NCI-H2227 (cell line): ENCODE measurements at regions not wholly inside any gene's neighbourhood (a gene's known extent, or its start where the extent isn't known, plus 50 kb on each side); places are given as distances from the start of the nearest gene placed in this dataset.

Source experiments
- DNase-seq: peaks from one replicate; lab custom pipeline; 2025; ENCODE audit not compliant: unreplicated experiment; lab: John Stamatoyannopoulos, UW

DNA sequence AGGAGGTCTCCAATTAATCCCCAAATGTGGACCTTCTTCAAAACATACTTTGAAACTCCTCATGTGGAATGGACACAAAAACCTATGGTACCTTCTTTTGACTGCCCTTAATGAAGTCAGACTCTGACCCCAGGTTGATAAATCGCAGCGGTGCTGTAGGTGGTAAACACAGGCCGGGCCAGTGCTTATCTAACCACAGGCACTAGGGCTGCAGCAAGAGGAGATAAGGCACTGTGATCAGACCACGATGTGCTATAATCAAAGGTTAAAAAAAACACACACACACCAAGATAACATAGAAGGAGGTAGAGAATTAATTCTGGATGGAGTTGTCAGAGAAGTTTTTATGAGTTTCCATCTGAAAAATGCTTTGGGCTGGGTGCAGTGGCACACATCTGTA lies 52.3 kb upstream of the SIPA1L2 start:
- DNase-seq = no peak

DNA sequence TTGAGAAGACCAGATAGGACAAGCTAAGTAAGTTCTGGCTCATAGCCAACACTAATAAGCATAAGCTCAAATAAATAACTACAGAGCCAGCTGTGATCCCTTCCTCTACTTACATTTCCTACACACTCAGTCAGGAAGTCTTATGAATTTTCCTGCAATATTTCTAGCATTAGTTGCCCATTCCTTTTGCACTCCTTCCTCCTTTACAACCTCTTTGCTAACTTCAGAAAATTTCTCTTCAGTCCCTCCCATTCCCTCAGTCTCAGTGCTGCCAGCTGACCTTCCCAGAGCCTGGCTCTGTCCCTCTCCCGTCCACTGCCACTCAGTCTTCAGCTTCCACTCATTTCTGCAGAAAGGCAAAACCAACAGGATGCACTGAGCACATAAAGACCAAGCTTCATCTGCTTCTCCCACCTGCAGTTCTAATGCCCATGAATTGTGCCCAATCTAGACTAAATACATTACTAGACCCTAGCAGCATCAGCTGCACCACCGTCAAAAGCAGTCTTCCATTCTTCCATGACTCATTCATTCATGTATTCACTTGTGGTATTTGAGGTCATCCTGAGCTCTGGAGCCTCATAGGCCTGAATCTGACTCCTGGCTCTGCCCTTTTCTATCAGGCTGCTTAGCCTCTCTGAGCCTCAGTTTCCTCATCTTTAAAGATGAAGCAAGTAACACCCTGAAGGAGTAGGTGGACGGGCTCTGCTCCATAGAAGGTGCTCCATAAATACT lies 54.6 kb upstream of the SIPA1L2 start:
- no peak for DNase-seq

DNA sequence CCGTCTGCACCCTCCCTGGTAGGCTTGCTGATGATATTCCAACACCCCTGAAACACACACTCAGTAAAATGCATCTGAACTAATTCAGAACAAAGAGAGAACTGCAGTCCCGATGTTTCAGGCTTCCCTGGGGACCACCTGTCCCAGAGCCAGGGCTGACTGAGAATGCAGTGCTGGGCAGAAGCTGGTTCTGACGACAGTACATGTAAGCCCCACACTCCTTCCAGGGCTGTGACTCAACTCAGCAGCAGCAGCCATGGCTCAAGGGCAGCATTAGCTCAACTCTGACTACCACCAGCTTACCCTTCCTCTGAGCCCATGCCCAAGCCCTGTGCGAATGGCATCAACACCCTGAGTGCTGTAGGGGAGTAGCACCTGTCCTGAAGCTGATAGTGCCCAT lies 56.4 kb upstream of the SIPA1L2 start:
- no peak for DNase-seq

DNA sequence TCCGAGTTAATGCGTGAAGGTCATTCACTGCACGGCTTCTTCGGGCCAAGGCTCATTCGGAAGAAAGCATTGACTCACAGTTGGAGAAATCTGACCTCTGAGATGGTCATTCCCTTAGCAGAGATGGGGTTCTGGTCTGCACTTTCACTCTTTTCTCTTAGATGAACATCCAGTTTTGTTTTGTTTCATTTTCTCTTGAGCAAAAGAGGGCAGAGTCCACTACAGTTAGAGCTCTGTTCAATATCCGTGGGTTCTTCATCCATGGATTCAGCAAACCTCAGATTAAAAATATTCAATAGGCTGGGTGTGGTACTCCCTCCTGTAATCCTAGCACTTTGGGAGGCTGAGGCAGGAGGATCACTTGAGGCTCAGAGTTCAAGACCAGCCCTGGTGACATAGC lies 57.4 kb upstream of the SIPA1L2 start:
- no peak for DNase-seq

DNA sequence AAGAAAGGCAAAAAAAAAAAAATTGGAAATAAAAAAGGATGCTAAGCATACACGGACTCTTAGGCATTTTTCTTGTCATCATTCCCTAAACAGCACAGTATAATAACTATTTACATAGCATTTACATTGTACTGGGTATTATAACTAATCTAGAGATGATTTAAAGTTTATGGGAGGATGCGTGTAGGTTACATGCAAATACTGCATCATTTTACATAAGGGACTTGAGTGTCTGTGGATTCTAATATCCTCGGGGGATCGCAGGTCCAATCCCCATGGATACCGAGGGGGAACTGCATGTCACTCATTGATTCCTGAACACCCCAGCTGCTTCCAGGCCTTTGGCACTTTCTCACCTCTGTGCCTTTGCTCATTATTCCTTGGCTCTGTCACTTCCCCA lies 57.8 kb upstream of the SIPA1L2 start:
- DNase-seq = no peak

DNA sequence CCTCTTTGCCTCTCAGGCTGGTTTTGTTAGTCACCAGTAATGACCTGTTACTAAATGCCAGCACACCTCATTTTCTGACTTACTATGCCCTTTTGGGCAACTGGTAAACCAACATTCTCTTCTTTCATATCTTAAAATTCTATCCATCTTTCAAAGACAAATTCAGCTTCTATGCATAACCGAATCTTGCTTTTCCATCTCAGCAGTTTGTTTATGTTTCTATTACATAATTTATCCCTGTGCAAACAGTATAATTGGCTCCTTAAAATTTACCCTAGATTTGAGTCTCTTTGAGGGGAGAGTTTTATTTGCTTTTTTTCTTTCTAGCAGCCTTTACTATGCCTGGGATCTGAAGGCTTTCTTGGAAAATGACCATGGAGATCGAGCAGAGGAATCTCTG lies 58.5 kb upstream of the SIPA1L2 start:
- DNase-seq = no peak

DNA sequence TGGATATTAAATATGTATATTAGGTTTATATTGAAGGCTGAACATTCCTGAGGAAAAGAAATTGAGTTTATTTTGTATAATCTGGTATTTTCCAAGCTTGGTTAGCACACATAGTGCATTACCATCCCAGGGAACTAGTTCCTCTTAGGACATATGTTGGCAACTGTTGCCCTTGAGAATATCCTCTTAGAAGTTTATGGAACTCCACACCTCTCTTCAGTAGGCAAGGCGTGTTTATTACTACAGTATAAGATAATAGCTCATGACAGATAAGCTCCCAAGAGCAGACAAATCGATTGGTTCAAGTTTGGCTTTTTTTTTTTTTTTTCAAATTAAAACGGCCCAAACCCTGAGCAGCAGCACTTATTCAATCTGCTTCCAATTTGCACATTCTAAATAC lies 59.8 kb upstream of the SIPA1L2 start:
- no peak for DNase-seq

DNA sequence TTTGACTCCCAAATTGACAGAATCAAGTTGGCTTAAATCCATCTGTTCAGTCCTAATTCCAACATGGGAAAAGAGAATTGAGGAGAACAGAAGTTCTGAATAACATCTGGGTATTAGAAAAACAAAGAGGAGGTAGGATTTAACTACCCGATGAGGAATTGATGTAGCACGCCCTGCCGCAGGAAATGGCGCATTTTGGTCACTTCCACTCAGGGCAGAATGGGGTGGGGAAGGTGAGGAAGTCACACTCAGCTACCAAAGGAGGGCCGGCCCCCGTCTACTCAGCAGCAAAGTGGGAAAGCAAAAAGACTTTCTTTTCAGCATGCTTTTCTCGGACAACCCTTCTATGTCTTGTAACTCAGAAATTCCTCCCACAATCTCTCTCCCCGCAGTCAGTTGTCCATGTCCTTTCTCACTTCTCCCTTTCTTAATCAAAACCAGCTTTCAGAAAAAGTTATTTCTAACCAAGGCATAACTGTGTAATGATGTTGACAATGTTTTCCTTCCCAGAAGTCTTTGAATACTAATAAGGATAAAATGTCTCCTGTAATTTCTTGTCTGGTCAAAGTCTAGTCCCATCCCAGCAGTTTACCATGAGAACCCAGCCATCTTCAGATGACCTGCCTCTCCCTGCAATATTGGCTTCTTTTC lies 60.5 kb upstream of the SIPA1L2 start:
- DNase-seq = no peak

DNA sequence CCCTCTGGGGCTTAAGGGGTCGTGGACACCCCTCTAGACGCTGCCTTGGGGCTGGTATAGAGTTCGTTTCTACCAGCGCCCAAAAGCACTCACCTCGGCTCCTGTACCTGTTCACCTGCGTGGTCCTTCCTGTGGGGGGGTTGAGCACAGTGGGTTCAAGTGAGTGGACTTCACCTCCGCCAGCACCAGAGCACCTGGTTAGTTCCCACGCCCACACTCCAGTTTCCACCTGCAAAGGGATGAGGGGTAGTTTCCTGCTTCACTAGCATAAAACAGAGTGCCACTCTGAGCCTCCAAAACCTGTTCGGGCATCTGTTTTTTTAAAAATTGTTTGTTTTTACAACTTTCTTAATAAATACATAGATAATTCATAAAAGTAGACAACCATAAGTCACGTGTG lies 64.5 kb upstream of the SIPA1L2 start:
- DNase-seq = no peak

DNA sequence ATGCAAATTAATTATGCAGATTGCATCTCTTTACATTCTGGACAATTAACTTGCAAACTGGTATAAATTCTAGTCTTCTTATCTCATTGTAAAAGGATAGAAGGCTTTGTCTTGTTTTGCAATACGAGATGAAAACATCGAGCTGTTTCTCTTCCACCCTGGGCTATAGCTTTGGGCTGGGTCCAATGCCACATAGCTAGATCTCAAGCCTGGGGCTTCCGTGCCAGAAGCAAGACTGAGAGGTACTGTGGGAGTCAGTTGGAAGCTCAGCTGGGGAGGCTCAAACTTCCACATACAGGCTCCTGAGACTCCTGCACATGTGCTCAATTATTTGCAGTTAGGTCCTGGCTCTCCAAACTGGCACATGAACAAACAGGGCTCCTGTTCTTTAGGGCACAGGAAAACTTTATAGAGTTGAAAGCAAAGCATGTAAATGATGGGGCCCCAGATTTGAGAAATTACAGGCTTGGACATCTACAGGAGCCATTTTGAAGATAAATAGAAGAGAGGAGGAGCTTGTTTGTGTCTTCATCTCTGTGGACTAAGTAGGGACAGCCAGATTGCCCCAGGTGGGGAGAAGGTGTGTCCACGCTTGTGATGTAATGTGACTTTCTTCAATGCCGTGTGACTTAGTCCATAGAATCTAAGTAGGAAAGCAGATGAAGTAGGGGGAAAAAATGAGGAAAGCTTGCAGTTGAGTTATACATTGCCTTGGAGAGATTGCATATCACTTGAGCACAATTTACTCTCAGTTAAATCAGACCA lies 65.9 kb upstream of the SIPA1L2 start:
- no peak for DNase-seq

DNA sequence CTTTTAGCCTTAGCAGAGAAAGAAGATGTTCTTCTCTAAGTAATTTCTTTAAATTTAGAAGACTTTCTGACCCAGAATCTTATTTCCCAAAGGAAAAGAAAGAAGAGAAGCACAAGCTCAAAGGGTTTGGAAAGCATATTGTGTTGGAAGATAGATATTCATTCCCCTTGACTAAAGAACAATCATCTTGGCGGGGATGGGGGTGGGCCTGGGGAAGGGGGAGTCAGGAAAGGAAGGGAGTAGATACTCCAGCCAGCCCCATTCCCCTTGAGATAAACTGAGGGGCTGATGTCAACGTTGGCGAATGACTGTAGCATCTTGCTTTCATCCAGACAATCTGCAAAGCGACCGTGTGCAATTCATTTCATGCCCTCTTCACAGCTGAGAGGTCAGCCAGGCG lies 66.5 kb upstream of the SIPA1L2 start:
- no peak for DNase-seq

DNA sequence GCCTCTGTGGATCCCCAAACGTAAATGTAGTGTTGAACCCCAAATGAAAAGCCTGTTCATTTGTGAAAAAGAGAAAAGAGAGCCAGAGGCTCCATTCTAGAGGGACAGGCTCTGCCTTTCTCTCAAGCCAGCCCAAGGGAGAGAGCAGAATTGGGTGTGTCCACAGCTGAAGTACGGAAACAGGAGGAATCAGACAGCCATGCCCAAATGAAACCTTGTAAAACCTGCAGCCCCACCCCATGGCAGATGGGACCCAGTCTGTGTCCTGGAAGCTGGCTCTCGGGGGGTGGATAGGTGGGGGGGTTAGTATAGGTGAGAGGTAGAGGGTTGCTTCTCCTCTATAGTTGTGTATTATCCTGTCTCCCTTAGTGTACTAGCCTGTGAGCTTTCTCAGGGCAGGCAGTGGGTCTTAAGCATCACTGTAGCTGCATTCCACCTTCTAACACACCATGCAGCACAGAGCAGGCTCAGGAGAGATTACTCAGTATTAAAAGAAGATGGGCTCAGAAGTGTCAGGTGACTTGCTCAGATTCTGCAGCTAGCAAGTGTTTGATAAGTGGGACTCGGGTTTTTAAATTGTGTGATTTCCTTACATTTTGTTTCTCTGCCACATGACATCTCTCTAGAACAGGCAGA lies 67.4 kb upstream of the SIPA1L2 start:
- DNase-seq = no peak

DNA sequence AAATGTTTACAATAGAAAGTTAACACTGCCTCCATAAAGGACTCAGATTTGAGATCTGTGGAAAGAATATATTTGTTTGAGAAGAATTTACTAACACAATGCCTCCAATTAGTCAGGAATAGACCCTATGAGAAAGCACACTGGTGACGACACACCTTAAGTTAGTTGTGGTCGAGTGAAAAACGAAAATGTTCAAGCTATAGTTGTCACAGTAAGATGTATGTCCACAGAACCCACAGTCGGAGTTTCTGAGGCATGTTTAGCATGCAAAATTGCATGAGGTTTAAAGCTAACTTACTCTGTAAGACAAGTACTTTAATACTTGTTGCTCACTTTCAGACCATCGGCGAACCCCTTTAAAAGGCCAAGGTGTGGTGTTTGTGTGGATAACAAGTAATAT lies 69.9 kb upstream of the SIPA1L2 start:
- no peak for DNase-seq

DNA sequence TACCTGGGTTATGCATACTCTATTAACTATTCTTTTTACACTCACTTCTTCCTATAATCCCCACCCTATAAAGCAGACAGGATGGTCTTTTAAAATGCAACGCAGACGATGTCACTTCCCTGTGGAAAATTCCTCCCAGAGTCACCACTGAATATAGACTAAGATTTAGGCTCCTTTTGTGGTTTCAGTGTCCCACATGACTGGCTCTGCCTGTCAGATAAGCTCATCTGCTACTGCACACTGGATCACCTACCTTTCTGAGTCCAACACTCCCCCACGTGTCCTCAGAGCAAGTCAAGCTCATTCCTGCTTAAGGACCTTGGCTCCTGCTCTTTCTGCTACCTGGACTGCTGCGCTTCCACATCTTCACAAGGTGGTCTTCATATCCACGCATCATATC lies 73.0 kb upstream of the SIPA1L2 start:
- no peak for DNase-seq

DNA sequence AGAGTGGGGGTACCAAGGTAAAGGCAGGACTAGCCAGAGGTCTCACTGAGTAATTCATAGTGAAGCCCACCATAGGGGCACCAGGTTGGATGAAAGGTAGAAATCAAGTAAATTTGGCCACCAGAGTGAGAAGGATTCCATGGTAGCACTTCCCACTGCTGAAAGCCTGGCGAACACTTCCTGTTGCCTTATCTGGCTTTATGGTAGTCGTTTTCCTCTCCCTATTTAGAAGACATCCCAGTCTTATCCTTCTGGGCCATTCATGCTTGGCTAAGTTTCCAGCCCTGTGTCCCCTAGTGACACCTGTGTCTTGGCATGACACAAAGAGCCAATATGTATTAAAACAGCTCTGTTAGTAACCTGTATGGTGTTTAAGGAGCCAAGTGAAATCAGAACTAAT lies 74.3 kb upstream of the SIPA1L2 start:
- DNase-seq = no peak

DNA sequence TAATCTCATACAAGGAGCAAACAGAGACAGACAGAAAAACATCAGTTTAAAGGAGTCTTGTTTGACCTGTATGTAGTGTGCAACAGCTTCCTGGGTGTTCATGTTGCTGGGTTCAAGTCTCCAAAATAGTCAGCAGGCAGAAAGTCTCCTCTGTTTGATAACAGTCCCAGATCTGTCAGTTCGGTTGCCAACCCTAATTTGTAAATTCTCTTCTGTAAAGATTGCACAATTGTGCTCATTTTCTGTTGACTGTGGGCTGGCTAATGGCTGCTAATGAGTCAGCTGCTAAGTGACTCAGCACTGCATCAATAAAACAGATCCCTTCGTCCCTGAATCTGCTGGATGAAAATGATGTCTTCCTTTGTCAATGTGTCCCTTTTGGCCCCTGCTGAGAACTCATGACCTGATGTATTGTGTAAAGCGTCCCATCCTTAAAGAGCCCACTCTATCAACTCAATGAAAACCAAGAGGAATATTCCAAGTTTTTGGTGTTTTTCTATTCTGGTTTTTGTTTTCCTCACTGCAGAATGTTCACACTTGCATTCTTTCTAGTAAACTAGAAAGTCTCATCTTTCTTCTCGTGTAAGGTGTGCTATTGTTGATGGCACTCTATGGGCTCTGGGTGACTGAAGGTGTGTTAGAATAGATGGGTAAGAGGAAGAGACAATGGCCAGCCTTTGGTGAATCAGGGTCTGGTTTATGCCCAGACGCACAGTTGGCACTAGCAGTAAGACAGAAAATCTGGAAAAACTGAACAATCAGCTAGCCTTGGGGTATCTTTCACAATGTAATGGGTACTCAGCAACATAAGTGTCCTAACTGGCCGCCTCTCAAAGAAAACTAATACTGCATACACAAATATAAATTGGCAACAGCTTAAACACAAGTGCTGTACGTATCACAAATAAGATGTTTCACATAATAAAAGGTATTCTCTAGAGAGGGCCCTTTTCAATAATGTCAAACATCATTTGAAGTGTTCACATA lies 75.1 kb upstream of the SIPA1L2 start:
- DNase-seq = no peak

DNA sequence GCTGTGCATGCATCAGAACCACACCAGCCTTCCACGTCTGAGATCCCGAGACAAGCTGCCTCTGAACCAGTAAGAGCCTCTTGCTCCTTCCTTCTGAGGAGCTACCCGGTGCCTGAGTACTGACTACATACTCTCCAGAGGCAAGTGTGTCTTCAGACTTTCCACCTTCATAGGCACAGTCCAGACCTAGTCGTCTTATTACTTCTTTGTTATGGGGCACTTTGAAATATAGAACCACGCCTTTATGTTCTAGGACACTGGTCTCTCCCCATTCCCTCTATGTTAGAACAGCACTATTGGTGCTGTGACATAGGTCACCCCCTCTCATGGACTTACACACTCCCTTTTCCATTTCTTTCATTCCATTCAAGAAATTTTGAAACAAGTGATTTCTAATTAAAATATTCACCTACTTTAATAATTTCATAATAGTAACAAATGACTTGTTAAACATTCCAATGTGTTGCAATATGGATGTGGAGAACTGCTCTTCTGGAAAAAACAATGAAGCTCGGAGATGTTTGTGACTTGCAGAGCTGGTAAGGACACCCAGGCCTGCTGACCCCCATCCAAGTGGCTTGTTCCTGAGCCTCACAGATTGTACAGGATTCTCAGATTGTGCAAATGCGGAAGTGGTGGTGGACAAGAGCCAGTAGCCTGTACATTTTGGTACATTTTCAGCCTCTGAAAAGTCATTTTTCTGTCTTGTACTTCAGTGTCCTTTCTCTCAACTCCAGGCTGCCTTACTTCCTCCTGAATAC lies 76.1 kb upstream of the SIPA1L2 start:
- DNase-seq = no peak

DNA sequence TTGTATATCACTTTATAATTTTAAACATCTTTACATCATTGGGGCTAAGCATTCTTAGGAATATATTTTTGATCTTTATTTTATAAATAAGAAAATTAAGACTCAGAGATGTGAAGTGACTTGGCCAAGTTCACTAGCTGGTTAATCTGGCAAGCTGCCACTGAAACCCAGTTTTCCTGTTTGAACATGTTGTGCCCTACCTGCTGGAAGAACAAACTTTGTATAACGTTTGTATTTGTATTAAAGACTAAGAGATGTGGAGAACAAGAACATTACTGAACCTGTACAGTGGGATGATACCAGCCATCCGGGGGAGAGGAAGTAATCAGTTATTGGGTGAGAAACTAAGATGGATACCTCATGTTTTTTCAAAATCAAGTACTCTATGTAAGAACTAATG lies 77.2 kb upstream of the SIPA1L2 start:
- DNase-seq = no peak

DNA sequence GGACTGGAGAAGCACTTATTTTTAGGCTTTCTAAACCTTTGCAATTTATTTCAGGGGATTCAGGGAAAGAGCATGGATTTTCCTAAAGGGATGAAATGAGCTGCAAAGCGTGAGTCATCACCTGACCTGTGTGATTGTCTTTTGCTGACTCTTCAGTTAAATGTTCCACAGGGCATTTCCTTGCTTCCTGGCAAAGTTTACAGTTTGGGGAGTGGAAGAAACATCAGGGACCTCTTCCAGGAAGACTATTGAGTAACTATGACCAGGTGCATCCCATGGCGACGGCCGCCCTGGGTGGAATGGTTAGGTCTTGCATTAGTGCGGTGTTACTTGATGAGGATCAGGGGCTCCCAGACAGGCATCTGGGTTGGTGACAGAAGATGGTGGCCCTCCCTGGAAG lies 79.5 kb upstream of the SIPA1L2 start:
- no peak for DNase-seq

DNA sequence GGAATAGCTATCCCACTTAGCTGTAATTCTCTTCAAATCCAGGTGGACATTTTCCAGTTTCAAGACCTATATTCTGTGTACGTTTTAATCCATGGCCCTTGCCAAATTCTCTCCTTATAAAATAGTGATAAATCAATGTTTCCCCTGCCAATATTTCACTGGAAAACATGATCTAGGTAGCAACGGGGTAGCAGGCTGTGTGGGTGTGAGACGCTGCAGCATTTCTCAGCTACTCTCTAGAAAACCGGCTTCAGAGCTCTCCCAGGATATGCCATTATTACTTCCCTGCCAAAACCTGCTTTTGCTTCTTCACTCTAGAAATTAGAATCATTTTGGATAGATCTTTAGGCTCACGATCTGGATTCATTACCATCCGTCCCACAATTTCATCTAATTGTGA lies 82.1 kb upstream of the SIPA1L2 start:
- no peak for DNase-seq
